Activated naive CD8-positive, alpha-beta T cell treated with anti-CD3 and anti-CD28 coated beads for 36 hours (primary cell): ENCODE measurements at regions not wholly inside any gene's neighbourhood (a gene's known extent, or its start where the extent isn't known, plus 50 kb on each side); places are given as distances from the start of the nearest gene placed in this dataset.
"Not testable (repeated sequence)": the region's sequence is repeated elsewhere in the genome, so short reads cannot be mapped to it uniquely, and the experiment has no call there.

Source experiments
- DNase-seq: peaks from one replicate; pipeline ENCODE4 v3.0.0; 2021
- H3K27ac Mint-ChIP-seq: one replicate; pipeline ENCODE4 v1.8.0; 2022; ENCODE audit warnings: mild to moderate bottlenecking, moderate library complexity, mixed read lengths
- H3K27me3 Mint-ChIP-seq: one replicate; pipeline ENCODE4 v1.8.0; 2022; ENCODE audit warnings: mild to moderate bottlenecking, mixed read lengths
- H3K36me3 Mint-ChIP-seq: one replicate; pipeline ENCODE4 v1.8.0; 2021; ENCODE audit warnings: mild to moderate bottlenecking, mixed read lengths
- H3K4me1 Mint-ChIP-seq: one replicate; pipeline ENCODE4 v1.8.0; 2021; ENCODE audit warnings: mixed read lengths
- H3K4me3 Mint-ChIP-seq: one replicate; pipeline ENCODE4 v1.8.0; 2022; ENCODE audit warnings: mild to moderate bottlenecking, moderate library complexity, mixed read lengths
- H3K9me3 Mint-ChIP-seq: one replicate; pipeline ENCODE4 v1.8.0; 2022; ENCODE audit warnings: mixed read lengths

DNA sequence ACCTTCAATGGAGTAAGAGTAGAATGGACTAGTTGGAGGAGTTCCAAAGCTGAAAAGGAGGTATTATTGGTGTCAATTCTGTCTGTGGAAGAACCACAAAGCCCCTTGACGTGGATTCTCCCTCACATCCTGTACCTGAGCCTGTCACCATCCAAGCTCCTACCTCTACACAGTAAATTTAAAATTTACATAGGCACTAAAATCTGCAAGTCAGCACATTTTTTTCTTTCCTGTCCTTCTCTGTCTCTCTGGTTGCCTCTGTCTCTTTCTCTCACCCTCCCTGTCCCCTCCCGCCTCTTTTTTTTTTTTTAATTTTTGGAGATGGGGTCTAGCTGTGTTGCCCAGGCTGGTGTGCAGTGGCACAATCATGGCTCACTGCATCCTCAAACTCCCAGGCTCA is 236.2 kb downstream of the ZNF37A start:
- H3K27me3 Mint-ChIP-seq, H3K27ac Mint-ChIP-seq, H3K36me3 Mint-ChIP-seq, DNase-seq, H3K4me3 Mint-ChIP-seq, H3K9me3 Mint-ChIP-seq, H3K4me1 Mint-ChIP-seq: not testable (repeated sequence)

DNA sequence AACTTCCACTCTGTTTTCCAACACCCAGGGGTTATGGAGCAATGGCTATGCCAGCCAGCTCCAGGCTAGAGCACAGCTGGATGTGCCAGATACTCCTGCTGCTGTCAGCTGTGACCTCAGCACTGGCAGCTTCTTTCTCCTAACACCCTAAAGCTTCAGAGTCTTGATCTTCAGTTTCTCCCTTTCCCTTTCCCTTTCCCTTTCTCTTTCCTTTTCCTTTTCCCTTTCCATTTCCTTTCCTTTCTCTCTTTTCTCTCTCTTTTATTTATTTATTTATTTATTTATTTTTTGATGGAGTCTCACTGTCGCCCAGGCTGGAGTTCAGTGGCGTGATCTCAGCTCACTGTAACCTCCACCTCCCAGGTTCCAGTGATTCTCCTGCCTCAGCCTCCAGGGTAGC is 237.0 kb downstream of the ZNF37A start:
- not testable (repeated sequence) for DNase-seq, H3K4me1 Mint-ChIP-seq, H3K4me3 Mint-ChIP-seq, H3K36me3 Mint-ChIP-seq, H3K27ac Mint-ChIP-seq, H3K27me3 Mint-ChIP-seq, H3K9me3 Mint-ChIP-seq

DNA sequence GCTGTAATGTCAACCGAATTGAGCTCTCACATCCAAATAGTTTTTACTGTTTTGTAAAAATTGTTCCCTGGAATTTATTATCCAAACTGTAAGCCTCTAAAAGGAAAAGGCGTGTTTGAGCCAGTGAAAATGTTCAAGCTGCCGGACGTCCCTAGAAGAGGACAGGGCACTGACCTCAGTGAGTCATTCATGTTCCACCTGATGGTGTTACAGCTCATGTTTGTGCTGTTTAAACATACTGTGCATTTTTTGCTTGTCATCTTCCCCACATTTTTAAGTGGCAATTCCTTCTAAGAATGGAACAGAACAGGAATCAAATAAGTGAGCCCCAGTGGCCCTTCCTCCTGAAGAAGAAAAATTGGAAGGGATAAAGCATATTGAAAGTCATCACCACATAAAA is 239.6 kb downstream of the ZNF37A start:
- H3K27ac Mint-ChIP-seq, H3K36me3 Mint-ChIP-seq, DNase-seq, H3K27me3 Mint-ChIP-seq, H3K9me3 Mint-ChIP-seq, H3K4me1 Mint-ChIP-seq, H3K4me3 Mint-ChIP-seq: not testable (repeated sequence)

DNA sequence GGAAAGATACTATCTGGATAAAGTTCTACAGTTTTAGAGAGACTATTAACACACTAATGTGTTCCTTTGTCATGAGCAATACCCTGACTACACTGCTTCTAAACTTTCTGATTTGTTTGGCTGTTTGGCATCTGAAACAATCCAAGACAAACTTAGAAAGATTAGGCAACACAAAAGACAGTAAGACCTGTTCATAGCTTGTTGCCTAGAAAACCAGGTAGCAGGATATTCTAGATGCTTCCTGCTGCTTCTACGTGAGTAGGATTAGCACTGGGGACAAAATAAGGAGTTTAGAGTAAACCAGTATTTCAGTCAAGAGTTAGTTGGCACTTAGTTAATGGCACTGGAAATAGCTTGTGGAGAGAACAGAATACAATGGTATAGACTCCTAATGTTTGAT is 256.5 kb downstream of the ZNF37A start:
- not testable (repeated sequence) for H3K27ac Mint-ChIP-seq, H3K4me3 Mint-ChIP-seq, DNase-seq, H3K9me3 Mint-ChIP-seq, H3K4me1 Mint-ChIP-seq, H3K36me3 Mint-ChIP-seq
- peaks cover 16% of the 10 kb centered on the region for H3K27me3 Mint-ChIP-seq

DNA sequence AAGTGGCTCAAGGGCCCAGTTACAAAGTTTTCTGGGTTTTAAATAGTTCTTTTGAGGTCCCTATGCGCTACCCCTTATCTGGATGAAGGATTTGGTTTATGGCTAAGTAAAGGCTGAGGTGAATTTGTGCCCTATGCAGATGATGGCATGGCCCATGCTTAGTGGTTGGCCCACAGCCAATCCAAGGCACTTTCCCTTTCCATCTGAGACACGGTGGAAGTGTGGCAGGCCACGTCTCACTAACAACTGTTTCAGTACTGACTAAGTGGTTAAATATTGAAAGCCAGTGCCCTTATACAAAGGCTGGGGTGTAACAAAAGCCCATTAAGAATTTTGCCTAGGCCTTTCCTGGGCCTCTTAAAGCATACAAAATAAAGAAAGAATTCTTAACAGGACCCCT is 260.3 kb downstream of the ZNF37A start:
- not testable (repeated sequence) for H3K27me3 Mint-ChIP-seq, H3K9me3 Mint-ChIP-seq, H3K36me3 Mint-ChIP-seq, H3K27ac Mint-ChIP-seq, H3K4me3 Mint-ChIP-seq, H3K4me1 Mint-ChIP-seq
- peak; percentile 19 for DNase-seq

DNA sequence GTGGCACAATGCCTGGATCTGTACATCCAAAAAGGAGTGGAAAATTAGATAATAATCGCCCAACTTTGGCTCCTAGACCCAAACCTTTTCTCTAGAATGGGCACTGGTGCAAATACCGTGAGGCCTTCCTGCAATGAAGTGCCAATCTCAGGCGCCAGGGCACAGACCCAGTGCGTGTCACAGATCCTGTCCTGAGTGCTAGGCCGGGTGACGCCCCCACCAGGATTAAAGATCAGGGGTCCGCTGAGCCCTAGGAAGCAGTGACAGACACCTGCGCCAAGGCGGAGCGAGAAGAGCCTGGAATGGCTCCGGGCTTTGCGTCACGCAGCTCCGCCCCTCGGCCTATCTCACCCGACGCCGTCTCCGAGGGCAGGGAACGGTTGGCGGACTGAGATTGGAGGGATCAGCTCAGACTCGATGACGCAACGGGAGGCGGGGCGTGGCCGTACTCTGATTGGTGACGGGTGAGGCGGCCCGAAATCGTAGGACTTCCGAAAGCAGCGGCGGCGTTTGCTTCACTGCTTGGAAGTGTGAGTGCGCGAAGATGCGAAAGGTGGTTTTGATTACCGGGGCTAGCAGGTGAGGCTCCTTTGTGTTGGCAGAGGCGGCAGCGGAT is 261.9 kb downstream of the ZNF37A start:
- not testable (repeated sequence) for H3K36me3 Mint-ChIP-seq, H3K9me3 Mint-ChIP-seq, H3K4me1 Mint-ChIP-seq, H3K27me3 Mint-ChIP-seq
- peak; percentile 73 for DNase-seq
- Mint-ChIP-seq H3K4me3 (peak overlapping the region; percentile 90), H3K27ac (peak overlapping the region; percentile 95)

DNA sequence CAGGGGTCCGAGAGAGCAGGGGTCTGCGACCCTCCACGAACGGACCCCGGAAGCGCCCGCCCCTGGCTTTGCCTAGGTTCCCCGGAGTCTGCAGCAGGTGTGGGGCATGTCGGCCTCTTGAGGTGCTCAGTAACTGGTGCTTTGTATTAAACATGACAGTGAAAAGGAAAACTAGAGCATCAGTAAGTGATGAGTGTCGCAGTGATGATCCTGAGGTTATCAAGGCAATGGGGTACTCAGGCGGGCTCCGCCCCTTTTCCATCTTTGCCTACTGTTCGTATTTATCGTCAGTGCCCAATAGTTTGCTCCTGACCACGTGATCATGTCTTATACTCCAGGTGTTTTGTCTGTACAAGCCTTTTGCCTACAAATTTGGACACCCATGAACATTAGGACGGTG is 262.4 kb downstream of the ZNF37A start:
- not testable (repeated sequence) for H3K9me3 Mint-ChIP-seq, DNase-seq, H3K4me1 Mint-ChIP-seq, H3K36me3 Mint-ChIP-seq, H3K27me3 Mint-ChIP-seq
- H3K27ac Mint-ChIP-seq: peak overlapping the region; percentile 95
- H3K4me3 Mint-ChIP-seq: peak overlapping the region; percentile 90

DNA sequence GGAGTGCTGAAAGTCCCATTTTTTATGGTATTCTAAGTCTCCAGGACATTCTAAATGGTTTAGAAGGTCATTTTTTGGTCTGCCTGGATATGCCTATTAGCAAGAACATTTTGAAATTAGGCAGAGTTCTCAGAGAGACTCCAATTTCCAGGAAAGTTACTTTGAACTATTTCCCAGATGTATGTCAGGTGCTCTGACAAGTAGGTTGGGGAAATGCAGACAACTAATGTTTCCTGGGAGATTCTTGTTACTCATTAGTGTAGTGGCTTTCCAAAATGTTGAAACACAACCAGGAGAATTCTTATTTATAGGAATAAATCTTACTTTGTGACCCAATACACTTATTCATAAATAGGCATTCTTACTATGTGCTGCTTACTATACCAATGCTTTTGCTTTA is 268.4 kb downstream of the ZNF37A start:
- H3K36me3 Mint-ChIP-seq: peaks cover 22% of the 10 kb centered on the region
- H3K27ac Mint-ChIP-seq, DNase-seq, H3K4me3 Mint-ChIP-seq, H3K9me3 Mint-ChIP-seq, H3K27me3 Mint-ChIP-seq: not testable (repeated sequence)
- H3K4me1 Mint-ChIP-seq: peaks cover 11% of the 10 kb centered on the region

DNA sequence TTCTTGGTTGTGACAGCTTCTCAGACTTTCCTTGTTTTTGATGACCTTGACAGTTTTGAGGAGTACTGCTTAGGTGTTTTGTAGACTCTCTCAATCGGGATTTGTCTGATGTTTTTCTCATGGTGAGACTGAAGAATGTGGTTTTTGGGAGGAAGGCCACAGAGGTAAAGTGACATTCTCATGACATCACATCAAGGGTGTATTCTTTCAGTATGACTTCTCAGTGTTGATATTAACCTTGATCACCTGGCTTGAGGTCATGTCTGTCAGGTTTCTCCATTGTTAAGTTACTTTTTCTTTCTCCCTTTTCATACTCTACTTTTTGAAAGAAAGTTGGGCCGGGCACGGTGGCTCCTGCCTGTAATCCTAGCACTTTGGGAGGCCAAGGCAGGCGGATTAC is 269.9 kb downstream of the ZNF37A start:
- not testable (repeated sequence) for H3K27ac Mint-ChIP-seq, H3K27me3 Mint-ChIP-seq, DNase-seq, H3K4me3 Mint-ChIP-seq, H3K4me1 Mint-ChIP-seq, H3K9me3 Mint-ChIP-seq
- H3K36me3 Mint-ChIP-seq: peaks cover 17% of the 10 kb centered on the region

DNA sequence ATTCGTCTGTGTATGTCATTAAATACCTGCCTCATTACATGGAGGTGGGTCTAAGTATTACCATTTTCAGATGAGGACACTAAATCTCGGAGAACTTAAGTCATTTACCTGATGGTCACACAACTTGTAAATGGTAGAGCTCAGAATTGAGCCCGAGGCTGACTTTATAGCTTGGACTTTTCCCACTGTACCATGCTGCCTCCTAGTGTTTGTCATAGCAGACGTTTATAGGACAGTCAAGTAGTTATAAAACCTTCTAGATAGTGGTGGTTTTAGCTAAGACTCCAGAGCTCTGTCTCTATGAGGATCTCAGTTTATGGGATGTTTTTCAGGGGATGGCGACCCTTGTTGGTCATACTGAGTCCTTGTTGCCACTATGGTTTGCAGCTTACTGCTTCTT is 271.8 kb downstream of the ZNF37A start:
- H3K9me3 Mint-ChIP-seq, H3K27ac Mint-ChIP-seq, DNase-seq, H3K4me3 Mint-ChIP-seq, H3K4me1 Mint-ChIP-seq, H3K27me3 Mint-ChIP-seq: not testable (repeated sequence)
- peaks cover 21% of the 10 kb centered on the region for H3K36me3 Mint-ChIP-seq

DNA sequence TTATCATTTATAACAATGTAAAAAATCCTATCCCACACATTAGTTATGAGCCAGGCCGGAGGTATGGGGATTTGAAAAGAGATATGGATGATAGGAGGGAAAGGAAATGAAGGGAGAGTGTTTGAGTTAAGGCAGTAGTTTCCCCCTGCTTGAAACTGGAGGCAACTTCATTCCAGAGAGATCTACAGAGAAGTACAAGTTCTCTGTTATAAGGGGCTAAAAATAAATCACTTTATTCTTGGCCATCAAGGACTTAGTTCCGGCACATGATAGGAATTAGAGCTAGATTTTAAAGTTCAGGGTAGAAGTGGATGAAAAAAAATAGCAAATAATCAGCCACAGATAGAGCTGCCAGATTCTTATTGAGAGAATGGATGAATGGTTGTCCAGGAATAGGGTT is 289.7 kb downstream of the ZNF37A start:
- not testable (repeated sequence) for H3K9me3 Mint-ChIP-seq, H3K4me1 Mint-ChIP-seq, H3K36me3 Mint-ChIP-seq, H3K27me3 Mint-ChIP-seq, DNase-seq, H3K4me3 Mint-ChIP-seq, H3K27ac Mint-ChIP-seq

DNA sequence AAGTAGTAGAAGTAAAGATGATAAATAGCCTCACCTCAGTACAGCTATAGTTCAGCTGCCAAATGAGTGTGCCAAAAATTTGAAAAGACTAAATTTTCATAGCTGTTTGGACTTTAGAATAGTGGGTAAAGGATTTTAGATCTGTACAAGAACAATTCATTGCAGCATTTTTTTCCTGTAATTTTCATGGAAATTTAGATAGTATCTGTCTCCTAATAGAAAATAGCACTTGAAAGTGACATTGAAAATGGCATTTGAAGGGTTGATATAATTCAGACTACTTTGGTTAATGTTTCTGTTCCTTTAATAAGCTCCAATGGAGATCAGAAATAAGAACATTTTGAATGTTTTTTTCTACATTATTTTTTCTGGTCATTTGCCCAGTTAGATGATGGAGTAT is 292.7 kb downstream of the ZNF37A start:
- H3K4me3 Mint-ChIP-seq, H3K4me1 Mint-ChIP-seq, H3K36me3 Mint-ChIP-seq, H3K27ac Mint-ChIP-seq, DNase-seq, H3K27me3 Mint-ChIP-seq, H3K9me3 Mint-ChIP-seq: not testable (repeated sequence)

DNA sequence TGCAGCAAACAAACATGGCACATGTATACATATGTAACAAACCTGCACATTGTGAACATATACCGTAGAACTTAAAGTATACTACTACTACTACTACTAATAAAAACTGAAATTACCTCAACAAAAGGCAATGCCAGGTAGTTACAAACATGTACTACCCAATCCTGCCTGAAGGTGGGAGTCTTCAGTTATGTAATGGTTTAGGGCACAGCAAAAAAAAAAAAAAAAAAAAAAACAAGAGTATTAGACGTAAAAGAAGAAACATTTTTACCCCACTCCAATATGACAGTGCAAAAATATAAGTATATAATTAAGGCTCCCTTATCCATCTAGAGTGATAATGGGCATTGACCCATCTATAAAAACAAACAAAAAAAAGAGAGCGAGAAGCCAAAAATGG is 296.6 kb downstream of the ZNF37A start:
- not testable (repeated sequence) for H3K27ac Mint-ChIP-seq, H3K4me1 Mint-ChIP-seq, H3K36me3 Mint-ChIP-seq, H3K27me3 Mint-ChIP-seq, H3K9me3 Mint-ChIP-seq, H3K4me3 Mint-ChIP-seq
- peak; percentile 8 for DNase-seq

DNA sequence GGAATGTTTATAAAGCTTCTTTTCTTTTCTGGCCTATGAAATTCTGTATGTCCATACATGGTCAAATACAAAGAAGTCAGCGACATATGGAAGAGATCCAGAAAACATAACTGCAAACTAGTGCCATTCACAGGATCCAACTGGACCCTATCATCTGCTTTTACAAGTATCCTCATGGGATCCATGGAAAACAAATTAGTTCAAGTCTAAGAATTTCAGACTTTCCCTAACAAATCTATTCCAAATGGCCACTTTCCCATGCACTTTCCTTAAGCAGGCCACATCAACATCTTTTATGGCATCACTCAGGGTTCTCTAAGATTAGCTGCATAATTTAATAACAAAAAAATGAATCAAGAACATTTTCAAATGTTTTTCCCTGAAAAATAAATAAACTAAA is 301.3 kb downstream of the ZNF37A start:
- H3K27me3 Mint-ChIP-seq, H3K27ac Mint-ChIP-seq, H3K9me3 Mint-ChIP-seq, H3K4me3 Mint-ChIP-seq, H3K36me3 Mint-ChIP-seq, H3K4me1 Mint-ChIP-seq, DNase-seq: not testable (repeated sequence)

DNA sequence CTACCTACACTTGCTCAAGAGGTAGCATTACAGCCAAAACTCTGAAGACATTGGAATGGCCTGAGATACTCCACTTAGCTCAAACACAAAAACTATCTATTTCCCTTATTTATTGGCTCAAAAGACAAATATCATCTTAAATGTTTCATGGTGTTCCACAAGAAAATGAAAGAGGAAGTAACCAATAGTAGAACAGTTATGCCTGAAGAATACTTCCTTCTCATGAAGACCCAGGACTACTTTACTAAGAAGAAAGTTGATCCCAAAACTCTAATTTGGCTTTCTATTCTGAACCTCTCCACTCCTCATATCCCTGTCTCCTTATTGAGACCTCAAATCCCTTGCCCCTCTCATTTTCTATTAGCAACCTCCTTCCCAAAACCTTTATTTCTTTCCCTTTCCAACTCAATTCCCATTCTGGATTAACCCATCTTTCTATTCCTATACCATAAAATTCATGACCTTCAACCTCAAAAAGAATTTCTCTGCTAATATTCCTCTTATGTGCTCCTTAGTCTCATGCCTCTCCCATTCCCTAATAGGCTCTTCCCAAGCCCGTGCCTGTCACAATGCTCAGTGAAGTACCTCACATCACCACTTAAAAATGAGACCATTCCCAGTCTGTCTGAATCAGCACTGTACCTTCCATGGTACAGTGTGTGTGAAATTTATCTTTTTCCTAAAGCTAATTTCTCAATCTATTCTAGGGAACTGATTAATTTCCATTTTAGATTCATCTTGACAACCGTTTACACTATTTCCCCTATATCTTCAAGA is 302.2 kb downstream of the ZNF37A start:
- H3K4me1 Mint-ChIP-seq, H3K4me3 Mint-ChIP-seq, H3K27me3 Mint-ChIP-seq, H3K27ac Mint-ChIP-seq, H3K9me3 Mint-ChIP-seq, DNase-seq, H3K36me3 Mint-ChIP-seq: not testable (repeated sequence)

DNA sequence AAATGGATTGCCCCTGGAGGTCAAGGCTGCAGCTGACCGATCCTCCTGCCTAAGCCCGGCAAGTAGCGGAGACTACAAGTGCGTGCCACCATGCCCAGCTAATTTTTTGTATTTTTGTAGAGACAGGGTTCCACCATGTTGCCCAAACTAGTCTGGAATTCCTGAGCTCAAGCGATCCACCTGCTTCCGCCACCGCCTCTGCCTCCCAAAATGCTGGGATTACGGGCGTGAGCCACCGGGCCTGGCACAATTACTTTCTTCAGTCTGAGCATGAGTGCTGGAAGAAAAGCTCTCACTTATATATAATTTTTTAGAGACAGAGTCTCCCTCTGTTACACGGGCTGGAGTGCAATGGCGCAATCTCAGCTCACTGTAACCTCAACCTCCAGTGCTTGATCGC is 307.4 kb downstream of the ZNF37A start:
- Mint-ChIP-seq H3K36me3 (peaks cover 16% of the 10 kb centered on the region), H3K27ac (peak overlapping the region; percentile 99), H3K4me3 (peak overlapping the region; percentile 93)
- H3K27me3 Mint-ChIP-seq, DNase-seq, H3K9me3 Mint-ChIP-seq, H3K4me1 Mint-ChIP-seq: not testable (repeated sequence)
